ENCODE measurements at regions not wholly inside any gene's neighbourhood (a gene's known extent, or its start where the extent isn't known, plus 50 kb on each side); places are given as distances from the start of the nearest gene placed in this dataset.

- Histone ChIP-seq H3K4me3 (no peak overlapping the region), H3K36me3 (ENCODE audit: low read depth) (no peaks in the 10 kb centered on the region), H3K4me1 (ENCODE audit: low read depth) (no peaks in the 10 kb centered on the region), H3K9me3 (no peaks in the 10 kb centered on the region)
- TF ChIP-seq CTCF (IDR thresholded peaks at IDR 0.05), result no peak
- ATAC-seq, result no peak
- DNase-seq, result no peak
- intact Hi-C loops (cut with DNase I, micrococcal nuclease), result no loop called here
Measured at GRCh38 chr5:174387448-174387847, 336.9 kb upstream of the MSX2 start.

GRCh38 chr5:174392892-174393291, 331.5 kb upstream of the MSX2 start:
- intact Hi-C loops (cut with DNase I, micrococcal nuclease), result no loop called here
- Histone ChIP-seq H3K4me3 (no peak overlapping the region), H3K4me1 (ENCODE audit: low read depth) (no peaks in the 10 kb centered on the region), H3K36me3 (ENCODE audit: low read depth) (no peaks in the 10 kb centered on the region), H3K9me3 (no peaks in the 10 kb centered on the region)
- ATAC-seq, result no peak
- no peak for TF ChIP-seq CTCF (IDR thresholded peaks at IDR 0.05)
- DNase-seq, result no peak

- DNase-seq, result no peak
- no peaks in the 10 kb centered on the region for H3K9me3 ChIP-seq
- no peak for TF ChIP-seq CTCF (IDR thresholded peaks at IDR 0.05)
- no peaks in the 10 kb centered on the region for H3K36me3 ChIP-seq (ENCODE audit: low read depth)
- H3K4me3 ChIP-seq, result no peak overlapping the region
- no peaks in the 10 kb centered on the region for H3K4me1 ChIP-seq (ENCODE audit: low read depth)
- intact Hi-C loops (cut with DNase I, micrococcal nuclease), result no loop called here
- ATAC-seq, result no peak
Measured at GRCh38 chr5:174396541-174396940, 327.8 kb upstream of the MSX2 start.

- Histone ChIP-seq H3K9me3 (no peaks in the 10 kb centered on the region), H3K36me3 (ENCODE audit: low read depth) (no peaks in the 10 kb centered on the region), H3K4me3 (no peak overlapping the region), H3K4me1 (ENCODE audit: low read depth) (no peaks in the 10 kb centered on the region)
- intact Hi-C loops (cut with DNase I, micrococcal nuclease), result no loop called here
- TF ChIP-seq CTCF (IDR thresholded peaks at IDR 0.05), result no peak
- no peak for ATAC-seq
- DNase-seq, result no peak
Measured at GRCh38 chr5:174397206-174397605, 327.2 kb upstream of the MSX2 start.

- intact Hi-C loops (cut with DNase I, micrococcal nuclease), result no loop called here
- H3K4me3 ChIP-seq, result no peak overlapping the region
- ATAC-seq (no peak), DNase-seq (no peak)
- no peaks in the 10 kb centered on the region for H3K36me3 ChIP-seq (ENCODE audit: low read depth)
- no peak for TF ChIP-seq CTCF (IDR thresholded peaks at IDR 0.05)
- H3K9me3 ChIP-seq, result no peaks in the 10 kb centered on the region
- no peaks in the 10 kb centered on the region for H3K4me1 ChIP-seq (ENCODE audit: low read depth)
Measured at GRCh38 chr5:174398171-174398570, 326.2 kb upstream of the MSX2 start.

- Histone ChIP-seq H3K4me1 (ENCODE audit: low read depth) (no peaks in the 10 kb centered on the region), H3K36me3 (ENCODE audit: low read depth) (no peaks in the 10 kb centered on the region), H3K9me3 (no peaks in the 10 kb centered on the region), H3K4me3 (no peak overlapping the region)
- DNase-seq (no peak), ATAC-seq (no peak)
- intact Hi-C loops (cut with DNase I, micrococcal nuclease), result no loop called here
- TF ChIP-seq CTCF (IDR thresholded peaks at IDR 0.05), result no peak
Measured at GRCh38 chr5:174399411-174399810, 325.0 kb upstream of the MSX2 start.

Data from mucosa of descending colon (tissue), 3 donors.